Caco-2 (cell line): ENCODE measurements at regions not wholly inside any gene's neighbourhood (a gene's known extent, or its start where the extent isn't known, plus 50 kb on each side); places are given as distances from the start of the nearest gene placed in this dataset.

ENCODE experiments used
- BruUV-seq: library from RNA; stranded (reverse); fragments of 400-500 nt; replicated peaks from 2 replicates; lab custom pipeline; 2021; lab: Mats Ljungman, UMichigan
- CTCF ChIA-PET: fragments of 300-600 bp; sonication (Branson Sonifier 250); formaldehyde crosslinking; loops from one replicate; lab custom pipeline; 2022; ENCODE audit warnings: antibody characterized with exemption; lab: Charles Lee
- POLR2A ChIA-PET: fragments of 300-600 bp; sonication (Branson Sonifier 250); formaldehyde crosslinking; loops from one replicate; lab custom pipeline; 2022; ENCODE audit warnings: antibody characterized with exemption; lab: Charles Lee
- DNase-seq, 2 experiments: peaks; one replicate each; pipeline versions ENCODE4 v3.0.0 to v3.0.0-alpha.2; 2020 to 2022
- H3K27me3 ChIP-seq: replicated peaks from 2 replicates; pipeline ENCODE4 v1.6.0; 2011; ENCODE audit warnings: low read length; ENCODE audit not compliant: control insufficient read depth, insufficient read depth
- H3K36me3 ChIP-seq: 2 replicates; pipeline ENCODE4 v1.5.1; 2011; ENCODE audit warnings: low read length; ENCODE audit not compliant: control insufficient read depth, insufficient read depth
- H3K4me1 ChIP-seq: fragments of 250-450 bp; sonication (Bioruptor Pico); 2 replicates; pipeline ENCODE4 v1.5.1; 2020; ENCODE audit warnings: mild to moderate bottlenecking
- H3K4me3 ChIP-seq: 2 replicates; pipeline ENCODE4 v1.5.1; 2011; ENCODE audit warnings: low read depth, mild to moderate bottlenecking, control low read depth, low read length
- H3K9me3 ChIP-seq: fragments of 250-450 bp; sonication (Bioruptor Pico); 2 replicates; pipeline ENCODE4 v1.5.1; 2020; ENCODE audit warnings: mild to moderate bottlenecking, moderate library complexity
- H3K27ac Mint-ChIP-seq: one replicate; pipeline ENCODE4 v1.8.0; 2022; ENCODE audit warnings: mixed read lengths; ENCODE audit not compliant: unreplicated experiment
- H3K27me3 Mint-ChIP-seq: one replicate; pipeline ENCODE4 v1.8.0; 2022; ENCODE audit warnings: mixed read lengths; ENCODE audit not compliant: insufficient read depth, unreplicated experiment
- H3K36me3 Mint-ChIP-seq: one replicate; pipeline ENCODE4 v1.8.0; 2022; ENCODE audit warnings: mild to moderate bottlenecking, mixed read lengths; ENCODE audit not compliant: insufficient read depth, unreplicated experiment
- H3K4me1 Mint-ChIP-seq: one replicate; pipeline ENCODE4 v1.8.0; 2022; ENCODE audit warnings: low read depth, mixed read lengths; ENCODE audit not compliant: unreplicated experiment
- H3K4me3 Mint-ChIP-seq: one replicate; pipeline ENCODE4 v1.8.0; 2022; ENCODE audit warnings: mild to moderate bottlenecking, moderate library complexity, mixed read lengths; ENCODE audit not compliant: unreplicated experiment
- H3K9me3 Mint-ChIP-seq: one replicate; pipeline ENCODE4 v1.8.0; 2022; ENCODE audit warnings: mixed read lengths; ENCODE audit not compliant: unreplicated experiment
- intact Hi-C: fragments of 100-400 bp; cut with micrococcal nuclease; formaldehyde crosslinking; loops from one replicate; pipeline ENCODE4 v1.10.0; 2022; ENCODE audit not compliant: unreplicated experiment
- TF ChIP-seq, protein P1 (sequence below), 2 experiments: fragments of 200-600 bp in 1 of 2; IDR thresholded peaks; 1 replicate in 1 of 2; 2 replicates in 1 of 2; pipeline versions ENCODE4 v1.5.1 to v1.8.0; 2011 to 2022; ENCODE audit warnings: antibody characterized with exemption in 1 of 2, control low read depth in 1 of 2, inconsistent platforms in 1 of 2, low read depth in 1 of 2, low read length in 1 of 2, mild to moderate bottlenecking in 1 of 2, moderate library complexity in 1 of 2; ENCODE audit not compliant: insufficient read depth in 1 of 2, severe bottlenecking in 1 of 2, unreplicated experiment in 1 of 2

DNA sequence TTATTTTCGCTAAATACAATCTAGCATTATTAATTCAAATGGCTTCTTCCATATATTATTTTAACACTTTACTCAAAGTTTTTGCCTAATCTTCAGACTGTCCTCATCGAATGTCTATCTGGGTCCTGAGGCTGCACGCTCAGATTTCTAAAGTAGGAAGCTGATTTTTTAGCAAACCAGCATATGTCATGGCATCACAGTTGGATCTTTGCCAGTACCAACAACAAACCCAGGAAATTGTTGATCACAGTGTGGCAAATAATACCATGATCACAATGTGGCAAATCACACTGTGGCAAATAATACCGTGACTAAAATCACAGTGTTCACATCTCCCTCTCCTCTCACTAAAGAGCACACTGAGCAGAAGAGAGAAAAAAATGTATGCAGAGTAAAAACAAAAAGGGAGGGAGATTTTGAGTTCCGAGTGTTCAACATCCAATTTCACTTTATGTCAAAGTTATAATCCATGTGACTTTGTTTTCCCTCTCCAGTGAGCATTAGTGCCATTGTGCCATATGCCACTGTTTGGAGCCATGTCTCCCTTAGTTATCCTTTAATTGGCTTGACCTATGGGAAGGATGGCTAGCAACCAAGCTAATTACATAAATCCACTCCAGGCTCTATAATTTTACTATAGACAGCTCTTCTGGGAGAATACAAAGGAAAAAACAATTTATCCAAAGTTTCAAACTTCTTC lies 1059.6 kb downstream of the HACE1 start:
- TF ChIP-seq, protein P1, sequence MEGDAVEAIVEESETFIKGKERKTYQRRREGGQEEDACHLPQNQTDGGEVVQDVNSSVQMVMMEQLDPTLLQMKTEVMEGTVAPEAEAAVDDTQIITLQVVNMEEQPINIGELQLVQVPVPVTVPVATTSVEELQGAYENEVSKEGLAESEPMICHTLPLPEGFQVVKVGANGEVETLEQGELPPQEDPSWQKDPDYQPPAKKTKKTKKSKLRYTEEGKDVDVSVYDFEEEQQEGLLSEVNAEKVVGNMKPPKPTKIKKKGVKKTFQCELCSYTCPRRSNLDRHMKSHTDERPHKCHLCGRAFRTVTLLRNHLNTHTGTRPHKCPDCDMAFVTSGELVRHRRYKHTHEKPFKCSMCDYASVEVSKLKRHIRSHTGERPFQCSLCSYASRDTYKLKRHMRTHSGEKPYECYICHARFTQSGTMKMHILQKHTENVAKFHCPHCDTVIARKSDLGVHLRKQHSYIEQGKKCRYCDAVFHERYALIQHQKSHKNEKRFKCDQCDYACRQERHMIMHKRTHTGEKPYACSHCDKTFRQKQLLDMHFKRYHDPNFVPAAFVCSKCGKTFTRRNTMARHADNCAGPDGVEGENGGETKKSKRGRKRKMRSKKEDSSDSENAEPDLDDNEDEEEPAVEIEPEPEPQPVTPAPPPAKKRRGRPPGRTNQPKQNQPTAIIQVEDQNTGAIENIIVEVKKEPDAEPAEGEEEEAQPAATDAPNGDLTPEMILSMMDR (IDR thresholded peaks at IDR 0.05; ENCODE audit: insufficient read depth in 1 of 2, low read depth in 1 of 2, low read length in 1 of 2, severe bottlenecking in 1 of 2, unreplicated experiment in 1 of 2) = no peak
- intact Hi-C loops = loop anchor here (5.0 kb wide), 1 partner anchor 727 kb away; no protein-coding TSS in a partner anchor
- CTCF ChIA-PET = no interaction called here
- H3K36me3 Mint-ChIP-seq = no peaks in the 10 kb centered on the region
- DNase-seq = no peak
- H3K9me3 Mint-ChIP-seq = peaks cover 9% of the 10 kb centered on the region
- no peak overlapping the region for H3K27ac Mint-ChIP-seq
- H3K4me3 ChIP-seq = no peak overlapping the region
- H3K4me1 ChIP-seq = no peaks in the 10 kb centered on the region
- H3K9me3 ChIP-seq = no peaks in the 10 kb centered on the region
- H3K4me3 Mint-ChIP-seq = no peak overlapping the region
- no peaks in the 10 kb centered on the region for H3K27me3 Mint-ChIP-seq
- H3K27me3 ChIP-seq = no peaks in the 10 kb centered on the region
- no peaks in the 10 kb centered on the region for H3K36me3 ChIP-seq
- POLR2A ChIA-PET = no interaction called here
- no peaks in the 10 kb centered on the region for H3K4me1 Mint-ChIP-seq
- BruUV-seq = no TSS peak

DNA sequence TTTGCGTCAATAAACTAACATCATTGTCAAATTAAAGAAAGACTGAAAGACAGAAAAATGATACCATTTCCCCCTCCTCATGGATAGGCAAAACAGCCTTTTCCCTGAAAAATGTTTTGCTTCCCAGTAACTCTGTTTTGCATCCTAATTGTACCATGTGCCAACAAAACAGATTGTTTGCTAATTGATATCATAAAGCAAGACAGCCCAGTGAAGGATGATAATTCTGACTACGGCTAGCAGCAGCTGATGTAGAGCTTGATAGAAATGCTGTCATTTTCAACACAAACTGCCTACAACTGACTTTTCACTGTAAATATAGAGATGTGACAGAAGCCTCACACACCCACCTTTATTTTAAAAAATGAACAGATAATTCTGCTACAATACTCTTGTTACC lies 1061.6 kb downstream of the HACE1 start:
- H3K27me3 Mint-ChIP-seq = no peaks in the 10 kb centered on the region
- intact Hi-C loops = loop anchor here (5.0 kb wide), 1 partner anchor 729 kb away; no protein-coding TSS in a partner anchor
- H3K4me1 ChIP-seq = no peaks in the 10 kb centered on the region
- TF ChIP-seq, protein P1 (IDR thresholded peaks at IDR 0.05; ENCODE audit: insufficient read depth in 1 of 2, low read depth in 1 of 2, low read length in 1 of 2, severe bottlenecking in 1 of 2, unreplicated experiment in 1 of 2) = no peak
- no peak overlapping the region for H3K4me3 Mint-ChIP-seq
- CTCF ChIA-PET = no interaction called here
- H3K9me3 ChIP-seq = no peaks in the 10 kb centered on the region
- BruUV-seq = no TSS peak
- no peaks in the 10 kb centered on the region for H3K27me3 ChIP-seq
- no peaks in the 10 kb centered on the region for H3K36me3 ChIP-seq
- no peaks in the 10 kb centered on the region for H3K4me1 Mint-ChIP-seq
- H3K27ac Mint-ChIP-seq = no peak overlapping the region
- H3K4me3 ChIP-seq = no peak overlapping the region
- H3K9me3 Mint-ChIP-seq = peaks cover 6% of the 10 kb centered on the region
- no peaks in the 10 kb centered on the region for H3K36me3 Mint-ChIP-seq
- POLR2A ChIA-PET = no interaction called here
- no peak for DNase-seq

DNA sequence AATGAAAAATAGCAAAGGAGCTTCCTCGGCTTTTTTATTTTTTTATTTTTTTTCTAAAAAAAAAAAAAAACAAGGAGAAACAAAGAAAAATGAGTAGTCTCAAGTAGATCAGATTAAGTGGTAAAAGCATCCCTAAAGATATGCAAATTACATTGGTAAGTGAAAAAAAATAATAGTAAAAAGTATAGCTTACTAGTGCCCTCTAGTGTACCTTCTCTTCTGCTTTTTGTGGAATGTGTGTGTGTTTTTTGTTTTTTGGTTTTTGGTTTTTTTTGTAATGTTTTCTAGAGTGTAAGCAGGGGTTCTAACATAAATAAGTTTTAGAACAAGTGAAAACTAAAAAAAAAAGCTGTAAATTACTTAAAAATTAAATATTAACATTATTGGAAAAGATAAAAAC lies 1062.0 kb downstream of the HACE1 start:
- Histone ChIP-seq H3K36me3 (no peaks in the 10 kb centered on the region), H3K4me1 (no peaks in the 10 kb centered on the region), H3K4me3 (no peak overlapping the region), H3K27me3 (no peaks in the 10 kb centered on the region), H3K9me3 (no peaks in the 10 kb centered on the region)
- intact Hi-C loops = loop anchor here (5.0 kb wide), 1 partner anchor 730 kb away; no protein-coding TSS in a partner anchor
- Mint-ChIP-seq H3K27ac (no peak overlapping the region), H3K36me3 (no peaks in the 10 kb centered on the region), H3K27me3 (no peaks in the 10 kb centered on the region), H3K4me1 (no peaks in the 10 kb centered on the region), H3K4me3 (no peak overlapping the region), H3K9me3 (peaks cover 2% of the 10 kb centered on the region)
- POLR2A ChIA-PET = no interaction called here
- TF ChIP-seq, protein P1 (IDR thresholded peaks at IDR 0.05; ENCODE audit: insufficient read depth in 1 of 2, low read depth in 1 of 2, low read length in 1 of 2, severe bottlenecking in 1 of 2, unreplicated experiment in 1 of 2) = peak; percentile 43 to 59
- DNase-seq = no peak
- BruUV-seq = no TSS peak
- CTCF ChIA-PET = interaction anchor here (0.5 kb wide), 1 partner anchor 477 kb away, joined by 3 read pairs; no protein-coding TSS in a partner anchor
